HEK293 (cell line): ENCODE measurements at regions not wholly inside any gene's neighbourhood (a gene's known extent, or its start where the extent isn't known, plus 50 kb on each side); places are given as distances from the start of the nearest gene placed in this dataset.

Experiments used
- CTCF ChIA-PET: fragments of 350-600 bp; formaldehyde crosslinking; extraction: SDS; loops from one replicate; lab custom pipeline; 2021; ENCODE audit warnings: antibody characterized with exemption; lab: Yijun Ruan, JAX
- POLR2A ChIA-PET: fragments of 300-600 bp; formaldehyde crosslinking; extraction: SDS; loops from one replicate; lab custom pipeline; 2020; ENCODE audit warnings: antibody characterized with exemption, inconsistent platforms; lab: Yijun Ruan, JAX
- H3K27ac ChIP-seq: fragments of 200-500 bp; sonication (Bioruptor generic); 2 replicates; pipeline ENCODE4 v1.5.1; 2014; ENCODE audit warnings: low read depth, low read length, control low read depth, inconsistent platforms; ENCODE audit errors: extremely low read depth
- H3K36me3 ChIP-seq, 2 experiments: fragments of 200-500 bp in 1 of 2; sonication (Bioruptor generic) in 1 of 2; 1 replicate in 1 of 2; 2 replicates in 1 of 2; pipeline ENCODE4 v1.5.1; 2014 to 2017; ENCODE audit warnings: inconsistent platforms in 2 of 2, low read length in 2 of 2; ENCODE audit not compliant: control insufficient read depth in 2 of 2, insufficient read depth in 1 of 2
- H3K4me1 ChIP-seq: fragments of 200-500 bp; sonication (Bioruptor generic); 2 replicates; pipeline ENCODE4 v1.5.1; 2014; ENCODE audit warnings: mild to moderate bottlenecking, low read length, inconsistent platforms; ENCODE audit not compliant: control insufficient read depth, insufficient read depth
- H3K4me3 ChIP-seq: 2 replicates; pipeline ENCODE4 v1.5.1; 2011; ENCODE audit warnings: low read depth, mild to moderate bottlenecking, control low read depth, low read length, moderate library complexity
- H3K9me3 ChIP-seq: fragments of 200-500 bp; sonication (Bioruptor generic); 2 replicates; pipeline ENCODE4 v1.5.1; 2014; ENCODE audit warnings: low read depth, low read length, inconsistent platforms; ENCODE audit not compliant: control insufficient read depth, insufficient read depth
- KLF9 ChIP-seq: fragments of 450-650 bp; formaldehyde crosslinking; IDR thresholded peaks from 2 replicates; pipeline ENCODE4 v1.5.1; 2016; ENCODE audit warnings: missing biosample characterization, missing genetic modification characterization, low read depth
- OVOL3 ChIP-seq: fragments of 450-650 bp; formaldehyde crosslinking; IDR thresholded peaks from 2 replicates; pipeline ENCODE4 v1.5.1; 2016; ENCODE audit warnings: missing biosample characterization, missing genetic modification characterization
- SETDB1 ChIP-seq: IDR thresholded peaks from one replicate; pipeline ENCODE4 v1.6.1; 2017; ENCODE audit warnings: mild to moderate bottlenecking, low read length, moderate library complexity, mixed read lengths; ENCODE audit not compliant: insufficient read length
- ZIC2 ChIP-seq: fragments of 450-650 bp; formaldehyde crosslinking; IDR thresholded peaks from 2 replicates; pipeline ENCODE4 v1.5.1; 2016; ENCODE audit warnings: missing biosample characterization, missing genetic modification characterization
- ZNF23 ChIP-seq: fragments of 450-650 bp; formaldehyde crosslinking; IDR thresholded peaks from 2 replicates; pipeline ENCODE4 v1.5.1; 2016; ENCODE audit warnings: missing biosample characterization, missing genetic modification characterization, borderline replicate concordance
- ZNF366 ChIP-seq: fragments of 450-650 bp; formaldehyde crosslinking; conservative IDR thresholded peaks from 2 replicates; pipeline ENCODE4 v1.5.1; 2016; ENCODE audit warnings: missing biosample characterization, missing genetic modification characterization
- ZNF426 ChIP-seq: fragments of 450-650 bp; formaldehyde crosslinking; IDR thresholded peaks from 2 replicates; pipeline ENCODE4 v1.5.1; 2017; ENCODE audit warnings: missing biosample characterization, missing genetic modification characterization, mild to moderate bottlenecking, inconsistent platforms, moderate library complexity
- ZNF610 ChIP-seq: fragments of 450-650 bp; formaldehyde crosslinking; IDR thresholded peaks from 2 replicates; pipeline ENCODE4 v1.5.1; 2016; ENCODE audit warnings: missing biosample characterization, missing genetic modification characterization, borderline replicate concordance
- ZNF658 ChIP-seq: fragments of 450-650 bp; formaldehyde crosslinking; IDR thresholded peaks from 2 replicates; pipeline ENCODE4; 2016; ENCODE audit warnings: missing biosample characterization, missing genetic modification characterization
- ZNF747 ChIP-seq: fragments of 450-650 bp; formaldehyde crosslinking; IDR thresholded peaks from 2 replicates; pipeline ENCODE4 v1.5.1; 2016; ENCODE audit warnings: missing biosample characterization, missing genetic modification characterization
- ZNF776 ChIP-seq: fragments of 450-650 bp; formaldehyde crosslinking; IDR thresholded peaks from 2 replicates; pipeline ENCODE4 v1.5.0; 2017; ENCODE audit warnings: missing biosample characterization, missing genetic modification characterization, borderline replicate concordance
- TF ChIP-seq, protein P1 (sequence below): fragments of 450-650 bp; formaldehyde crosslinking; IDR thresholded peaks from 2 replicates; pipeline ENCODE4 v1.5.1; 2016; ENCODE audit warnings: missing biosample characterization, missing genetic modification characterization
- TF ChIP-seq, protein P2 (sequence below): fragments of 450-650 bp; formaldehyde crosslinking; IDR thresholded peaks from 2 replicates; pipeline ENCODE4 v1.5.1; 2017; ENCODE audit warnings: missing biosample characterization, missing genetic modification characterization
- TF ChIP-seq, protein P3 (sequence below): fragments of 450-650 bp; formaldehyde crosslinking; IDR thresholded peaks from 2 replicates; pipeline ENCODE4; 2016; ENCODE audit warnings: missing biosample characterization, missing genetic modification characterization
- TF ChIP-seq, protein P4 (sequence below): fragments of 450-650 bp; formaldehyde crosslinking; IDR thresholded peaks from 2 replicates; pipeline ENCODE4 v1.5.1; 2016; ENCODE audit warnings: missing biosample characterization, missing genetic modification characterization
- TF ChIP-seq, protein P5 (sequence below): fragments of 450-650 bp; formaldehyde crosslinking; IDR thresholded peaks from 2 replicates; pipeline ENCODE4 v1.5.1; 2016; ENCODE audit warnings: missing biosample characterization, missing genetic modification characterization
- TF ChIP-seq, protein P6 (sequence below): fragments of 450-650 bp; formaldehyde crosslinking; conservative IDR thresholded peaks from 2 replicates; pipeline ENCODE4 v1.5.1; 2016; ENCODE audit warnings: low read depth, missing biosample characterization, missing genetic modification characterization
- TF ChIP-seq, protein P7 (sequence below): fragments of 450-650 bp; formaldehyde crosslinking; IDR thresholded peaks from 2 replicates; pipeline ENCODE4 v1.5.1; 2016; ENCODE audit warnings: missing biosample characterization, missing genetic modification characterization

DNA sequence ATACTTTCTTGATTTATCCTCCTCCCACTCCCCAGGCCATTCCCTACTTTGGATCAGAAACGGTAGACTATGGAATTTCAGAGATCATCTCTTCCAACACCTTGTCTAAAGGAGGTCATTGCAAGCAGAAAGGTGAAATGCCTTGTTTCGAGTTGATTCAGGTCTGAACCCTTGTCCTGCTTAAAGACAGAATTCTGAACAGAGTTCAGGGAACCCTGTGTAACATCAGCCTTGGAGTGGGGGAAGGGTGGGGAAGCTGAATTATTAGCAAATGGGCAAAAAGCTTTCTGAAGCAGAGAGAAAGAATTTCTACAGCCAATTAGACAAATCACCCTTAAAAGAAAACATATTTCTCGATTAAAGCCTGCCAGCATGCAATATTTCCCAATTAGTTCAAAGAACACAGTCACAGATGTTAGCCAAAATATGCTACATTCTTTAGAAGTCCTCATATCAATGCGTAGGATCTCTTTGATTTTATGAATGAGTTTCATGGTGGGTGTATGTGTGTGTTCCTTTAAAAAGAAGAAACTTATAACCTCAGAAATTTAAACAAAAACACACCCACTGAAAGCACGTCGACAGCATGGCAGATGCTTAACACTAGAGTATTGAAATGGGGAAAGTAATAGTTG is 353.1 kb downstream of the RND3 start (continued):
- TF ChIP-seq, protein P1, sequence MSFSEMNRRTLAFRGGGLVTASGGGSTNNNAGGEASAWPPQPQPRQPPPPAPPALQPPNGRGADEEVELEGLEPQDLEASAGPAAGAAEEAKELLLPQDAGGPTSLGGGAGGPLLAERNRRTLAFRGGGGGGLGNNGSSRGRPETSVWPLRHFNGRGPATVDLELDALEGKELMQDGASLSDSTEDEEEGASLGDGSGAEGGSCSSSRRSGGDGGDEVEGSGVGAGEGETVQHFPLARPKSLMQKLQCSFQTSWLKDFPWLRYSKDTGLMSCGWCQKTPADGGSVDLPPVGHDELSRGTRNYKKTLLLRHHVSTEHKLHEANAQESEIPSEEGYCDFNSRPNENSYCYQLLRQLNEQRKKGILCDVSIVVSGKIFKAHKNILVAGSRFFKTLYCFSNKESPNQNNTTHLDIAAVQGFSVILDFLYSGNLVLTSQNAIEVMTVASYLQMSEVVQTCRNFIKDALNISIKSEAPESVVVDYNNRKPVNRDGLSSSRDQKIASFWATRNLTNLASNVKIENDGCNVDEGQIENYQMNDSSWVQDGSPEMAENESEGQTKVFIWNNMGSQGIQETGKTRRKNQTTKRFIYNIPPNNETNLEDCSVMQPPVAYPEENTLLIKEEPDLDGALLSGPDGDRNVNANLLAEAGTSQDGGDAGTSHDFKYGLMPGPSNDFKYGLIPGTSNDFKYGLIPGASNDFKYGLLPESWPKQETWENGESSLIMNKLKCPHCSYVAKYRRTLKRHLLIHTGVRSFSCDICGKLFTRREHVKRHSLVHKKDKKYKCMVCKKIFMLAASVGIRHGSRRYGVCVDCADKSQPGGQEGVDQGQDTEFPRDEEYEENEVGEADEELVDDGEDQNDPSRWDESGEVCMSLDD (tag by site-specific recombination) = no peak
- TF ChIP-seq, protein P2, sequence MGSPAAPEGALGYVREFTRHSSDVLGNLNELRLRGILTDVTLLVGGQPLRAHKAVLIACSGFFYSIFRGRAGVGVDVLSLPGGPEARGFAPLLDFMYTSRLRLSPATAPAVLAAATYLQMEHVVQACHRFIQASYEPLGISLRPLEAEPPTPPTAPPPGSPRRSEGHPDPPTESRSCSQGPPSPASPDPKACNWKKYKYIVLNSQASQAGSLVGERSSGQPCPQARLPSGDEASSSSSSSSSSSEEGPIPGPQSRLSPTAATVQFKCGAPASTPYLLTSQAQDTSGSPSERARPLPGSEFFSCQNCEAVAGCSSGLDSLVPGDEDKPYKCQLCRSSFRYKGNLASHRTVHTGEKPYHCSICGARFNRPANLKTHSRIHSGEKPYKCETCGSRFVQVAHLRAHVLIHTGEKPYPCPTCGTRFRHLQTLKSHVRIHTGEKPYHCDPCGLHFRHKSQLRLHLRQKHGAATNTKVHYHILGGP (tag by site-specific recombination) = no peak
- no peak for TF ChIP-seq ZNF747 (tag by site-specific recombination)
- TF ChIP-seq, protein P3, sequence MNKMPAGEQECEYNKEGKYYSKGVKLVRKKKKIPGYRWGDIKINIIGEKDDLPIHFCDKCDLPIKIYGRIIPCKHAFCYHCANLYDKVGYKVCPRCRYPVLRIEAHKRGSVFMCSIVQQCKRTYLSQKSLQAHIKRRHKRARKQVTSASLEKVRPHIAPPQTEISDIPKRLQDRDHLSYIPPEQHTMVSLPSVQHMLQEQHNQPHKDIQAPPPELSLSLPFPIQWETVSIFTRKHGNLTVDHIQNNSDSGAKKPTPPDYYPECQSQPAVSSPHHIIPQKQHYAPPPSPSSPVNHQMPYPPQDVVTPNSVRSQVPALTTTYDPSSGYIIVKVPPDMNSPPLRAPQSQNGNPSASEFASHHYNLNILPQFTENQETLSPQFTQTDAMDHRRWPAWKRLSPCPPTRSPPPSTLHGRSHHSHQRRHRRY = no peak
- TF ChIP-seq, protein P4, sequence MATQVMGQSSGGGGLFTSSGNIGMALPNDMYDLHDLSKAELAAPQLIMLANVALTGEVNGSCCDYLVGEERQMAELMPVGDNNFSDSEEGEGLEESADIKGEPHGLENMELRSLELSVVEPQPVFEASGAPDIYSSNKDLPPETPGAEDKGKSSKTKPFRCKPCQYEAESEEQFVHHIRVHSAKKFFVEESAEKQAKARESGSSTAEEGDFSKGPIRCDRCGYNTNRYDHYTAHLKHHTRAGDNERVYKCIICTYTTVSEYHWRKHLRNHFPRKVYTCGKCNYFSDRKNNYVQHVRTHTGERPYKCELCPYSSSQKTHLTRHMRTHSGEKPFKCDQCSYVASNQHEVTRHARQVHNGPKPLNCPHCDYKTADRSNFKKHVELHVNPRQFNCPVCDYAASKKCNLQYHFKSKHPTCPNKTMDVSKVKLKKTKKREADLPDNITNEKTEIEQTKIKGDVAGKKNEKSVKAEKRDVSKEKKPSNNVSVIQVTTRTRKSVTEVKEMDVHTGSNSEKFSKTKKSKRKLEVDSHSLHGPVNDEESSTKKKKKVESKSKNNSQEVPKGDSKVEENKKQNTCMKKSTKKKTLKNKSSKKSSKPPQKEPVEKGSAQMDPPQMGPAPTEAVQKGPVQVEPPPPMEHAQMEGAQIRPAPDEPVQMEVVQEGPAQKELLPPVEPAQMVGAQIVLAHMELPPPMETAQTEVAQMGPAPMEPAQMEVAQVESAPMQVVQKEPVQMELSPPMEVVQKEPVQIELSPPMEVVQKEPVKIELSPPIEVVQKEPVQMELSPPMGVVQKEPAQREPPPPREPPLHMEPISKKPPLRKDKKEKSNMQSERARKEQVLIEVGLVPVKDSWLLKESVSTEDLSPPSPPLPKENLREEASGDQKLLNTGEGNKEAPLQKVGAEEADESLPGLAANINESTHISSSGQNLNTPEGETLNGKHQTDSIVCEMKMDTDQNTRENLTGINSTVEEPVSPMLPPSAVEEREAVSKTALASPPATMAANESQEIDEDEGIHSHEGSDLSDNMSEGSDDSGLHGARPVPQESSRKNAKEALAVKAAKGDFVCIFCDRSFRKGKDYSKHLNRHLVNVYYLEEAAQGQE (tag by site-specific recombination) = no peak
- no peak for TF ChIP-seq ZNF776
- TF ChIP-seq, protein P5, sequence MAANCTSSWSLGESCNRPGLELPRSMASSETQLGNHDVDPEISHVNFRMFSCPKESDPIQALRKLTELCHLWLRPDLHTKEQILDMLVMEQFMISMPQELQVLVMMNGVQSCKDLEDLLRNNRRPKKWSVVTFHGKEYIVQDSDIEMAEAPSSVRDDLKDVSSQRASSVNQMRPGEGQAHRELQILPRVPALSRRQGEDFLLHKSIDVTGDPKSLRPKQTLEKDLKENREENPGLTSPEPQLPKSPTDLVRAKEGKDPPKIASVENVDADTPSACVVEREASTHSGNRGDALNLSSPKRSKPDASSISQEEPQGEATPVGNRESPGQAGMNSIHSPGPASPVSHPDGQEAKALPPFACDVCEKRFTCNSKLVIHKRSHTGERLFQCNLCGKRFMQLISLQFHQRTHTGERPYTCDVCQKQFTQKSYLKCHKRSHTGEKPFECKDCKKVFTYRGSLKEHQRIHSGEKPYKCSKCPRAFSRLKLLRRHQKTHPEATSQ = no peak

DNA sequence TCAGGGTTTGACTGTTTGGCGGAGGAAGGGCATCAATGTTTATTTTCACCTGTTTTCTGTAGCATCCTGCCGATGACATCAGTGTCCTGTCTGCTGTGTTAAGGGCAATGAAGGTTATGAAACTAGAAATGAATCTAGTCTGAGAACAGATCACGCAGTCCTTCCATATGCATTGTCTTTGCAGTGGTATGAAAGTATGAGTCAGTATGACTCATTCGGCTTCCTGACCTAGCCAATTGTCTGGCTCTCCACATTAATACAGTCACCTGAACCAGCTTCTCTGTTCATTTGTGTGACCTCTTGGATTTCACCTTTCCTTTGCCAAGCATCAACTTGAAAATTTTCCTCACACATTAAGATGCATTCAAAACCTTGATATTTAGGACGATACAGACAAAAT is 353.8 kb downstream of the RND3 start:
- CTCF ChIA-PET = interaction anchor here (0.6 kb wide), 1 partner anchor 322 kb away, joined by 3 read pairs; no protein-coding TSS in a partner anchor
- Histone ChIP-seq H3K9me3 (no peaks in the 10 kb centered on the region), H3K4me1 (no peaks in the 10 kb centered on the region), H3K27ac (no peak overlapping the region), H3K4me3 (no peak overlapping the region; the same call in 1 of the 2 replicates), H3K36me3 (no peaks in the 10 kb centered on the region)
- POLR2A ChIA-PET = interaction anchor here (0.7 kb wide), 1 partner anchor 29 kb away, joined by 3 read pairs; no protein-coding TSS in a partner anchor
- TF ChIP-seq KLF9 (tag by site-specific recombination) = no peak
- TF ChIP-seq OVOL3 = no peak
- no peak for TF ChIP-seq ZNF23 (tag by site-specific recombination)
- peak; percentile 60 for TF ChIP-seq ZNF366 (tag by site-specific recombination)
- no peak for TF ChIP-seq ZNF610 (tag by site-specific recombination)
- TF ChIP-seq, protein P6, sequence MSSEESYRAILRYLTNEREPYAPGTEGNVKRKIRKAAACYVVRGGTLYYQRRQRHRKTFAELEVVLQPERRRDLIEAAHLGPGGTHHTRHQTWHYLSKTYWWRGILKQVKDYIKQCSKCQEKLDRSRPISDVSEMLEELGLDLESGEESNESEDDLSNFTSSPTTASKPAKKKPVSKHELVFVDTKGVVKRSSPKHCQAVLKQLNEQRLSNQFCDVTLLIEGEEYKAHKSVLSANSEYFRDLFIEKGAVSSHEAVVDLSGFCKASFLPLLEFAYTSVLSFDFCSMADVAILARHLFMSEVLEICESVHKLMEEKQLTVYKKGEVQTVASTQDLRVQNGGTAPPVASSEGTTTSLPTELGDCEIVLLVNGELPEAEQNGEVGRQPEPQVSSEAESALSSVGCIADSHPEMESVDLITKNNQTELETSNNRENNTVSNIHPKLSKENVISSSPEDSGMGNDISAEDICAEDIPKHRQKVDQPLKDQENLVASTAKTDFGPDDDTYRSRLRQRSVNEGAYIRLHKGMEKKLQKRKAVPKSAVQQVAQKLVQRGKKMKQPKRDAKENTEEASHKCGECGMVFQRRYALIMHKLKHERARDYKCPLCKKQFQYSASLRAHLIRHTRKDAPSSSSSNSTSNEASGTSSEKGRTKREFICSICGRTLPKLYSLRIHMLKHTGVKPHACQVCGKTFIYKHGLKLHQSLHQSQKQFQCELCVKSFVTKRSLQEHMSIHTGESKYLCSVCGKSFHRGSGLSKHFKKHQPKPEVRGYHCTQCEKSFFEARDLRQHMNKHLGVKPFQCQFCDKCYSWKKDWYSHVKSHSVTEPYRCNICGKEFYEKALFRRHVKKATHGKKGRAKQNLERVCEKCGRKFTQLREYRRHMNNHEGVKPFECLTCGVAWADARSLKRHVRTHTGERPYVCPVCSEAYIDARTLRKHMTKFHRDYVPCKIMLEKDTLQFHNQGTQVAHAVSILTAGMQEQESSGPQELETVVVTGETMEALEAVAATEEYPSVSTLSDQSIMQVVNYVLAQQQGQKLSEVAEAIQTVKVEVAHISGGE = no peak
- TF ChIP-seq, protein P7, sequence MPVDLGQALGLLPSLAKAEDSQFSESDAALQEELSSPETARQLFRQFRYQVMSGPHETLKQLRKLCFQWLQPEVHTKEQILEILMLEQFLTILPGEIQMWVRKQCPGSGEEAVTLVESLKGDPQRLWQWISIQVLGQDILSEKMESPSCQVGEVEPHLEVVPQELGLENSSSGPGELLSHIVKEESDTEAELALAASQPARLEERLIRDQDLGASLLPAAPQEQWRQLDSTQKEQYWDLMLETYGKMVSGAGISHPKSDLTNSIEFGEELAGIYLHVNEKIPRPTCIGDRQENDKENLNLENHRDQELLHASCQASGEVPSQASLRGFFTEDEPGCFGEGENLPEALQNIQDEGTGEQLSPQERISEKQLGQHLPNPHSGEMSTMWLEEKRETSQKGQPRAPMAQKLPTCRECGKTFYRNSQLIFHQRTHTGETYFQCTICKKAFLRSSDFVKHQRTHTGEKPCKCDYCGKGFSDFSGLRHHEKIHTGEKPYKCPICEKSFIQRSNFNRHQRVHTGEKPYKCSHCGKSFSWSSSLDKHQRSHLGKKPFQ (tag by site-specific recombination) = no peak
- TF ChIP-seq ZNF426 (tag by site-specific recombination) = no peak
- TF ChIP-seq ZIC2 (tag by site-specific recombination) = no peak
- no peak for TF ChIP-seq ZNF658 (tag by site-specific recombination)
- TF ChIP-seq SETDB1 = no peak
